ENCODE measurements at regions not wholly inside any gene's neighbourhood (a gene's known extent, or its start where the extent isn't known, plus 50 kb on each side); places are given as distances from the start of the nearest gene placed in this dataset.

GRCh38 chr10:113345826-113346624 lies 206.8 kb upstream of the HABP2 start:
- DNase-seq (ENCODE audit: low read depth), result no peak
- TF ChIP-seq, protein P1, sequence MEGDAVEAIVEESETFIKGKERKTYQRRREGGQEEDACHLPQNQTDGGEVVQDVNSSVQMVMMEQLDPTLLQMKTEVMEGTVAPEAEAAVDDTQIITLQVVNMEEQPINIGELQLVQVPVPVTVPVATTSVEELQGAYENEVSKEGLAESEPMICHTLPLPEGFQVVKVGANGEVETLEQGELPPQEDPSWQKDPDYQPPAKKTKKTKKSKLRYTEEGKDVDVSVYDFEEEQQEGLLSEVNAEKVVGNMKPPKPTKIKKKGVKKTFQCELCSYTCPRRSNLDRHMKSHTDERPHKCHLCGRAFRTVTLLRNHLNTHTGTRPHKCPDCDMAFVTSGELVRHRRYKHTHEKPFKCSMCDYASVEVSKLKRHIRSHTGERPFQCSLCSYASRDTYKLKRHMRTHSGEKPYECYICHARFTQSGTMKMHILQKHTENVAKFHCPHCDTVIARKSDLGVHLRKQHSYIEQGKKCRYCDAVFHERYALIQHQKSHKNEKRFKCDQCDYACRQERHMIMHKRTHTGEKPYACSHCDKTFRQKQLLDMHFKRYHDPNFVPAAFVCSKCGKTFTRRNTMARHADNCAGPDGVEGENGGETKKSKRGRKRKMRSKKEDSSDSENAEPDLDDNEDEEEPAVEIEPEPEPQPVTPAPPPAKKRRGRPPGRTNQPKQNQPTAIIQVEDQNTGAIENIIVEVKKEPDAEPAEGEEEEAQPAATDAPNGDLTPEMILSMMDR (conservative IDR thresholded peaks at IDR 0.05; ENCODE audit: control insufficient read depth, insufficient read depth, low read depth, low read length), result no peak
- H3K4me3 ChIP-seq (ENCODE audit: control insufficient read depth, low read depth, low read length), result no peak overlapping the region

DNA sequence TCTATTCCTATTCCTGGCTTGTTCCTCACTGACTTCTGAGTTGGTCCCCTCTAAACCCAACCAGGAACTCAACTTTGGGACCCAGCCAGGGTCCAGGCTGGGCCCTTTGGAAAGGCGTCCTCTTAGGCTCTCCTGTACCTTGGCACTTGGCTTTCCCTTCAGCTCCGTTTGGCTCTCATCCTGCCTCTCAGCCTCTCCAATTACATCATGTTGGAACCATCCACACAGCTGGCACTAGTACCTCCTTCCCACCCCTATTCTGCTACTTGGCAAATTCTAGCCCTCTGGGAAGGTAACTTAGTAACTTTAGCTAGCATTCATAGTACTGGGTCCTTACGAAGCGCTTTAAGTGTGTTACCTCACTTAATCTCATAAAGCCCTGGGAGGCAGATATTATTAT lies 205.3 kb upstream of the HABP2 start:
- no peak for DNase-seq (ENCODE audit: low read depth)
- TF ChIP-seq, protein P1 (conservative IDR thresholded peaks at IDR 0.05; ENCODE audit: control insufficient read depth, insufficient read depth, low read depth, low read length), result no peak

DNA sequence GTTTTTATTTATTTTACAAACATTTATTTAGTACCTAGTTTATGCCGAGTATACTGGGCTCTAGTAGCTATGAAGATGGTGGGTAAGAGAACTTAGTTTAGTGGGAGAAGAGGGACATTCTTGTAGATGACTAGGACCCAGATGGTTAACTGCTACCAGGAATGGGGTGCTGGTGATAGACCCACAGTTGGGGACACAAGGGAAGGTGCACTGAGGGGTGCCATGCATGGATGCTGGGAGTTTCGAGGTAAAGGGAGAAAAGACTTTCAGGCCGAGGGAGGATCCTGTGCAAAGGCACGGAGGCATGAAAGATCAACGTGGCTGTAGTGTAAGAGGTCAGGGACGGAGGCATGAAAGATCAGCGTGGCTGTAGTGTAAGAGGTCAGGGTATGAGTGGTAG lies 204.2 kb upstream of the HABP2 start:
- TF ChIP-seq, protein P1 (conservative IDR thresholded peaks at IDR 0.05; ENCODE audit: control insufficient read depth, insufficient read depth, low read depth, low read length), result no peak

More for the DNA sequence above, 205.3 kb upstream of the HABP2 start:
- no peak overlapping the region for H3K4me3 ChIP-seq (ENCODE audit: control insufficient read depth, low read depth, low read length)

GRCh38 chr10:113350311-113351040 lies 202.4 kb upstream of the HABP2 start:
- TF ChIP-seq, protein P1 (conservative IDR thresholded peaks at IDR 0.05; ENCODE audit: control insufficient read depth, insufficient read depth, low read depth, low read length), result no peak
- H3K4me3 ChIP-seq (ENCODE audit: control insufficient read depth, low read depth, low read length), result no peak overlapping the region
- no peak for DNase-seq (ENCODE audit: low read depth)

More for the DNA sequence above, 204.2 kb upstream of the HABP2 start:
- no peak for DNase-seq (ENCODE audit: low read depth)
- H3K4me3 ChIP-seq (ENCODE audit: control insufficient read depth, low read depth, low read length), result no peak overlapping the region

DNA sequence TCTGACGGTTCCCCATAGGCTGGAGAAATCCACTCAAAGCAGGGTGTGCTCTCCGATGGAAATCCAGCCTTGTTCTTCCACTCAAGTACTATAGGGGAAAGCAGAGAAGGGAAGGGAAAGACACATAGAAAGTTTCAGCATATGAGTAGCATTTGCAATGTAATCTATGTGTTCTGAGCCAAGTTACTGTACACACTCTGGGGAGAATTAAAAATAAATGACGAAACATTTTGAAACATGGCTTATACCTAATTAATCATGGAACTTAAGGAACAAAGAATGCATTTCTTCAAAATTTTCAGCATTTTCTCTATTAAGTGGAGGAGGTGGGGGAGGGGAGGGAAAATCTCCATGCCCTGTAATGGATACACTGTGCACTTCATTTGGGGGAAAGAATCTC lies 198.1 kb upstream of the HABP2 start:
- no peak for DNase-seq (ENCODE audit: low read depth)
- TF ChIP-seq, protein P1 (conservative IDR thresholded peaks at IDR 0.05; ENCODE audit: control insufficient read depth, insufficient read depth, low read depth, low read length), result no peak
- H3K4me3 ChIP-seq (ENCODE audit: control insufficient read depth, low read depth, low read length), result no peak overlapping the region

DNA sequence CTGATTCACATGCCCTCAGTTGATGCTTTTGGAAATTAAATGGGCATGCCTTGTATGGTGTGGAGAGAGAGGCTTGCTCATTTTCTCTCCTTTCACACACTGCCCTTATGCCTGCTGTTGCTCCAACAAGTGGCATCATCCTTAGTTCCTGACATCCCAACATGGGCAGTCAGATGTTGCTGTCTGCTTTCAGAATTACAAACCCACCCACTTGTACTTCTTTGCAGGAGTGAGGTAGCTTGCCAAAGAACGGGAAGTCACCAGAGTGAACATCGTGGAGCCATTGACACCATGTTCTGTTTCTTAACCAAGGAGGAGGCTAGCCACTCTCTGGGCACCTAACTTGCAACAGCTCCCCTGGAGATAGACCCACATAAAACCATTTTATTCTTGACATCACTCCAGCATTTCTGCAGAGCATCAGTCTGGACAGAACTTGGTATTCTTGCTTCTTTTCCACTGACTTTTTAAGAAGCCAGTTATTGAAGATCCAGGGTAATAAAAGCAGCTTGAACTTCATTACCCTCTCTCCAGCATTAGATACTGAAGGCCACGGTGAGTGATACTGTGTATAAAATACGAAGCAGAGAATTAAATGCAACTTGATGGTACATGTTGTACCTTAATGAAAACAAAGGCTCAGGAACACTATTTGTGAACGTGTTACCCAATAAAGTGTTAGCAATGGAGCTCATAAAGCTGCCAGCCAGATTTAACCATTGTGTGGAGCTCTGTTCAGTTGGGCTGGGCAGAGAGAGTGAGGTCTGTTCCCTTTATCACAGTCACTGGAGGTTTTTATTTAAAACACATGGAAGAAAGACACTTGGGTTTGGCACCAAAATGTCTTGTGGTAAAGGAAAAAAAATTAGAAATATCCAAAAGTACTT lies 195.8 kb upstream of the HABP2 start:
- TF ChIP-seq, protein P1 (conservative IDR thresholded peaks at IDR 0.05; ENCODE audit: control insufficient read depth, insufficient read depth, low read depth, low read length), result no peak
- no peak overlapping the region for H3K4me3 ChIP-seq (ENCODE audit: control insufficient read depth, low read depth, low read length)

More for the DNA sequence above, 195.8 kb upstream of the HABP2 start:
- DNase-seq (ENCODE audit: low read depth), result peak; percentile 5

Data from fibroblast of mammary gland (primary cell).